Transverse colon (tissue), 4 donors: ENCODE measurements at regions not wholly inside any gene's neighbourhood (a gene's known extent, or its start where the extent isn't known, plus 50 kb on each side); places are given as distances from the start of the nearest gene placed in this dataset.

Source experiments
- DNase-seq: peaks from one replicate; pipeline ENCODE4 v3.0.0-alpha.2; 2019
- H3K27ac ChIP-seq, 4 donors: fragments of 200-600 bp; sonication (generic); 2 replicates each; pipeline ENCODE4 v1.5.1; 2016 to 2018; ENCODE audit warnings: inconsistent platforms in 4 of 4
- H3K27me3 ChIP-seq: fragments of 200-600 bp; sonication (generic); 2 replicates; pipeline ENCODE4 v1.5.1; 2017; ENCODE audit warnings: inconsistent platforms
- H3K36me3 ChIP-seq, 4 donors: fragments of 200-600 bp; sonication (generic); 2 replicates each; pipeline ENCODE4 v1.5.1; 2017 to 2019; ENCODE audit warnings: inconsistent platforms in 4 of 4
- H3K4me1 ChIP-seq, 4 donors: fragments of 200-600 bp; sonication (generic); 2 replicates each; pipeline ENCODE4 v1.5.1; 2017 to 2020; ENCODE audit warnings: inconsistent platforms in 4 of 4
- H3K4me3 ChIP-seq, 4 donors: fragments of 200-600 bp; sonication (generic); 1 replicate in 1 of 4; 2 replicates in 3 of 4; pipeline versions ENCODE4 v1.5.1 to v1.6.1; 2017 to 2019; ENCODE audit warnings: inconsistent platforms in 4 of 4
- H3K9me3 ChIP-seq, 2 donors: fragments of 200-600 bp; sonication (generic); 2 replicates each; pipeline ENCODE4 v1.5.1; 2017 to 2019; ENCODE audit warnings: inconsistent platforms in 2 of 2
- EP300 ChIP-seq: sonication (generic); formaldehyde crosslinking; IDR thresholded peaks from one replicate; pipeline ENCODE4 v1.6.1; 2017; ENCODE audit warnings: antibody characterized with exemption, low read depth
- POLR2A ChIP-seq: fragments of 450-650 bp; IDR thresholded peaks from one replicate; pipeline ENCODE4 v1.6.1; 2016; ENCODE audit warnings: antibody characterized with exemption, mild to moderate bottlenecking, moderate library complexity
- POLR2AphosphoS5 ChIP-seq, 3 donors: sonication (generic); formaldehyde crosslinking; IDR thresholded peaks; one replicate each; pipeline ENCODE4 v1.6.1; 2016; ENCODE audit warnings: antibody characterized with exemption in 3 of 3
- WGBS, 2 donors: methylation state at CpG; one replicate each; pipeline ENCODE4 v1.1.5; 2018; ENCODE audit warnings: low coverage in 1 of 2; 5-methylcytosine and 5-hydroxymethylcytosine counted together
- in situ Hi-C, 4 donors: fragments of 200-750 bp; cut with MboI; loops; one replicate each; pipeline versions ENCODE4 v1.15.0 to v1.15.1; 2017; ENCODE audit warnings: low sequenced_read_pairs in 3 of 4, low pct_ligation_motif_present in 1 of 4, low pct_unique_long_range_greater_than_20kb in 1 of 4
- intact Hi-C: fragments of 100-400 bp; cut with DNase I; formaldehyde crosslinking; loops from one replicate; pipeline ENCODE4 v1.15.1; 2023; ENCODE audit warnings: low total_unique reads
- TF ChIP-seq, protein P1 (sequence below), 5 experiments: fragments of 200-600 bp in 3 of 5; fragments of 450-650 bp in 2 of 5; sonication (generic) in 3 of 5; IDR thresholded peaks; 1 replicate in 2 of 5; 2 replicates in 3 of 5; pipeline ENCODE4 v1.5.1; 2016 to 2017; ENCODE audit warnings: antibody characterized with exemption in 5 of 5, inconsistent platforms in 3 of 5, mild to moderate bottlenecking in 2 of 5, moderate library complexity in 1 of 5

DNA sequence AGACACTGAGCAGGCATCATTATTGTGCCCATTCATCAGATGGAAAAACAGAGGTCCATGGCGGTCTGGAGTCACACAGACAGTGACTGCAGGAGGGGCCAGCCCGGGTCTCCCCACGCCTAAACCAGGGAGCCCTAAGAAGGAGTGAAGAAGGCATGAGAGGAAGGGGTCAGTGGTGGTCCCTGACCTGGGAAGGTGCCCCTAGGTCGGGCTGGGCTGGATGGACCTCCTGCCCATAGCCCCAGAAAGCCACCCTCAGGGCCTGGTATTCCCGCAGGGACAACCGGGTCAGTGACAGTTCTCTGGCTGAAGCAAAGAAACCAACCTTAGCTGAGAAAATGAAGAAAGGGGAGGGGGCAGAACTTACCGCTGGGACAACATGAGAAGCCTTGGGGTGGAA, 163.4 kb upstream of the C1orf174 start:
- Histone ChIP-seq H3K27ac (no peak overlapping the region), H3K36me3 (no peaks in the 10 kb centered on the region), H3K27me3 (no peaks in the 10 kb centered on the region), H3K9me3 (no peaks in the 10 kb centered on the region), H3K4me1 (no peaks in the 10 kb centered on the region), H3K4me3 (no peak overlapping the region)
- no peak for DNase-seq
- 68 to 80% methylated on average over 1 to 7 of the region's 7 CpGs for WGBS, 2 donors
- intact Hi-C loops (no loop called here), in situ Hi-C loops (no loop called here)
- TF ChIP-seq, protein P1, sequence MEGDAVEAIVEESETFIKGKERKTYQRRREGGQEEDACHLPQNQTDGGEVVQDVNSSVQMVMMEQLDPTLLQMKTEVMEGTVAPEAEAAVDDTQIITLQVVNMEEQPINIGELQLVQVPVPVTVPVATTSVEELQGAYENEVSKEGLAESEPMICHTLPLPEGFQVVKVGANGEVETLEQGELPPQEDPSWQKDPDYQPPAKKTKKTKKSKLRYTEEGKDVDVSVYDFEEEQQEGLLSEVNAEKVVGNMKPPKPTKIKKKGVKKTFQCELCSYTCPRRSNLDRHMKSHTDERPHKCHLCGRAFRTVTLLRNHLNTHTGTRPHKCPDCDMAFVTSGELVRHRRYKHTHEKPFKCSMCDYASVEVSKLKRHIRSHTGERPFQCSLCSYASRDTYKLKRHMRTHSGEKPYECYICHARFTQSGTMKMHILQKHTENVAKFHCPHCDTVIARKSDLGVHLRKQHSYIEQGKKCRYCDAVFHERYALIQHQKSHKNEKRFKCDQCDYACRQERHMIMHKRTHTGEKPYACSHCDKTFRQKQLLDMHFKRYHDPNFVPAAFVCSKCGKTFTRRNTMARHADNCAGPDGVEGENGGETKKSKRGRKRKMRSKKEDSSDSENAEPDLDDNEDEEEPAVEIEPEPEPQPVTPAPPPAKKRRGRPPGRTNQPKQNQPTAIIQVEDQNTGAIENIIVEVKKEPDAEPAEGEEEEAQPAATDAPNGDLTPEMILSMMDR (IDR thresholded peaks at IDR 0.05) = no peak
- TF ChIP-seq POLR2A = no peak
- TF ChIP-seq EP300 = no peak
- no peak for TF ChIP-seq POLR2AphosphoS5 (IDR thresholded peaks at IDR 0.05)

DNA sequence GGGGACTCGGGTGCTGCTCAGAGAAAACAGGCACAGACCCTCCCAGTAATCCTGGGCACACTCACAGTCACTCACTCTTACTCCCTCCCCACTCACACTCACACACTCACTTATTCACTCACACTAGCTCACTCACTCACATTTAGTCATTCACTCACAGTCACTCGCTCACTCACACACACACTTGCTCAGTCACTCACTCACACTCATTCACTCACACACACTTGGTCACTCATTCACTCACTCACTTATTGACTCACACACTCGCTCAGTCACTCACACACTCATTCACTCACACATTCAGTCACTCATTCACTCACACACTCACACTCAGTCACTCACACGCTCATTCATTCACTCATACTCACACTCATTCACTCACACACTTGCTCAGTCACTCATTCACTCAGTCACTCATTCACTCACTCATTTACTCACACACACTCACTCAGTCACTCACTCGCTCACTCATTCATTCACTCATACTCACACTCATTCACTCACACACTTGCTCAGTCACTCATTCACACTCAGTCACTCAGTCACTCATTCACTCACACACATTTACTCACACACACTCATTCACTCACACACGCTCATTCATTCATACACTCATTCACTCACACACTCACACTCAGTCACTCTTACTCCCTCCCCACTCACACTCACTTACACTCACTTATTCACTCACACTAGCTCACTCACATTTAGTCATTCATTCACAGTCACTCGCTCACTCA, 164.2 kb upstream of the C1orf174 start:
- H3K27ac ChIP-seq = no peak overlapping the region
- in situ Hi-C loops (no loop called here), intact Hi-C loops (no loop called here)
- H3K9me3 ChIP-seq = no peaks in the 10 kb centered on the region
- H3K27me3 ChIP-seq = no peaks in the 10 kb centered on the region
- 73 to 74% methylated on average over 3 to 7 of the region's 7 CpGs for WGBS, 2 donors
- TF ChIP-seq EP300 (no peak), POLR2A (no peak), POLR2AphosphoS5 (IDR thresholded peaks at IDR 0.05) (no peak)
- TF ChIP-seq, protein P1 (IDR thresholded peaks at IDR 0.05) = no peak
- no peak overlapping the region for H3K4me3 ChIP-seq
- H3K4me1 ChIP-seq = no peaks in the 10 kb centered on the region
- DNase-seq = no peak
- no peaks in the 10 kb centered on the region for H3K36me3 ChIP-seq

DNA sequence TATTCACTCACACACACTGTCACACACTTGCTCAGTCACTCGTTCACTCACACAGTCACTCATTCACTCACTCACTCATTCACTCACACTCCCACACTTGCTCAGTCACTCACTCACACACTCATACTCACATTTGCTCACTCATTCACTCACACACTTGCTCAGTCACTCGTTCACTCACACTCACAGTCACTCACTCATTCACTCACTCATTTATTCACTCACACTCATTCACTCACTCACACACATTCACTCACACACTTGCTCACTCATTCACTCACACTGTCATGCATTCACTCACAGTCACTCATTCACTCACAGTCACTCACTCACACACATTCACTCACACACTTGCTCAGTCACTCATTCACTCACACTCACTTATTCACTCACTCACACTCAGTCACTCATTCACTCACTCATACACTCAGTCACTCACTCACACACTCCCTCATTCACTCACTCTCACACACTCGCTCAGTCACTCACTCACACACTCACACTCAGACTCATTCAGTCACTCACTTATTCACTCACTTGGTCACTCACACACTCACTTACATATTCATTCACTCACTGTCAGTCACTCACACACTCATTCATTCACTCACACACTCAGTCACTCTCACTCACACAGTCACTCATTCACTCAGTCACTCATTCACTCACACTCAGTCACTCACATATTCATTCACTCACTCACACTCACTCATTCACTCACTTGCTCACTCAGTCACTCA, 167.0 kb upstream of the C1orf174 start:
- Histone ChIP-seq H3K4me1 (no peaks in the 10 kb centered on the region), H3K9me3 (no peaks in the 10 kb centered on the region), H3K27me3 (no peaks in the 10 kb centered on the region), H3K27ac (no peak overlapping the region), H3K36me3 (no peaks in the 10 kb centered on the region), H3K4me3 (no peak overlapping the region)
- TF ChIP-seq, protein P1 (IDR thresholded peaks at IDR 0.05) = no peak
- TF ChIP-seq EP300 (no peak), POLR2AphosphoS5 (IDR thresholded peaks at IDR 0.05) (no peak), POLR2A (no peak)
- WGBS, 2 donors = 42 to 86% methylated on average over 1 to 2 of the region's 3 CpGs
- DNase-seq = no peak
- intact Hi-C loops = no loop called here
- in situ Hi-C loops = no loop called here

DNA sequence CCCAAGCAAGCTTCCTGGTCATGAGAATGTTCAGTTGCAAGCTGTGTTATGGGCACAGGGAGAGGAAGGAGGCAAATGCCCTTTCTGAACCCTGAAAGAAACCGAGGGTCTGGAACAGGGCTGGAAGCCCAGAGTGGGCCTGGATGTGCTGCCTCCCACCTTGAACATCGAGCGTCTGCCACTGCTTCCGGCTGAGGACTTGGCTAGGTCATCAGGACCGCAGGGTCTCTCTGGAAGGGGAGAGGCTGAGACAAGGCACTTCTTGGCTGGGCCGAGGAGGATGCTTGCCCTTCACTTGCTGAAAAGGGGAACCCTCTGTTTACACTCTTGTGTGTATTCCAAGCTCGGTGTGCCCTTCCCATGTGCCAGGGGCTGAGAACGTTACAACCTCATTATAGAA, 168.0 kb upstream of the C1orf174 start:
- in situ Hi-C loops (no loop called here), intact Hi-C loops (no loop called here)
- no peaks in the 10 kb centered on the region for H3K36me3 ChIP-seq
- no peak overlapping the region for H3K27ac ChIP-seq
- TF ChIP-seq EP300 (no peak), POLR2A (no peak), POLR2AphosphoS5 (IDR thresholded peaks at IDR 0.05) (no peak)
- TF ChIP-seq, protein P1 (IDR thresholded peaks at IDR 0.05) = no peak
- H3K27me3 ChIP-seq = no peaks in the 10 kb centered on the region
- H3K4me1 ChIP-seq = no peaks in the 10 kb centered on the region
- DNase-seq = no peak
- no peaks in the 10 kb centered on the region for H3K9me3 ChIP-seq
- 45 to 65% methylated on average over 2 to 8 of the region's 8 CpGs for WGBS, 2 donors
- H3K4me3 ChIP-seq = no peak overlapping the region
